GM18867 (cell line): ENCODE measurements at regions not wholly inside any gene's neighbourhood (a gene's known extent, or its start where the extent isn't known, plus 50 kb on each side); places are given as distances from the start of the nearest gene placed in this dataset.
"Not testable (repeated sequence)": the region's sequence is repeated elsewhere in the genome, so short reads cannot be mapped to it uniquely, and the experiment has no call there.

Experiments
- ATAC-seq: cut with Tn5 transposase; IDR thresholded peaks from one replicate; pipeline ENCODE4 v1.9.1; 2021; ENCODE audit warnings: mild to moderate bottlenecking, moderate library complexity; ENCODE audit not compliant: unreplicated experiment

DNA sequence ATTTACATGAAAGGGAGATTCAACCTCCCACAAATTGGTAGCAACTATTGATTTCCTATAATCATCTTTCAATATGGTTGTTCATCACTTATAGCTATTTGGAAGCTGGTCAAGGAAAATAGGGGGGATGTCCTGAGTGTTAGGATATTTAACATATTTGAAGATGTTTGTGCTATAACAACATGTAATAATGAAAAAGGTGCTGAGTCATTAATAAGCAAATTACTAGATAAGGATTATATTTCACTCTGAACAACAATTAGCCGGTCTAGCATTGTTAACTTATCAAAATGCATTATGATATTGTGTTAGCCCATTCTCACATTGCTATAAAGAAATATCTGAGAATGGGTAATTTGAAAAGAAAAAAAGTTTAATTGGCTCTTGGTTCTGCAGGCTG, 225.8 kb upstream of the ARPP21 start:
- ATAC-seq = no peak

DNA sequence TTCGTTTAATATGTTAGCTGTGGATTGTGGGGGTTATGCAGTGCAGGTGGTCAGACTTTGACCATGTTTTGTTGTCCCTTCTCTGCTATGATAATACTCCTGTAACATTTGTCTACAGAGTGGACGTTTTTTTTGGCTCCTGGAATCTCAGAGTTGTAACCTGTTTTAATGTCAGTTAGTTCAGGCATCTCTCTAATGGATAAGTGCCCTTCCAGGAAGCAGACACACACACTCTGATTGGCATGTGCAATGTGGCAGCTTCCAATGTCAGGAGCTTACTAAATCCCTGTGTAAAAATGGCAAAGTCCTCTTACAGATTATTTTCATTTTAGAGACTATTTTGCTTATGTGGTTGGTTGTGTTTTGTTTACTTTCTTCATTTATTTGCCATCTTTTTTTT, 222.2 kb upstream of the ARPP21 start:
- no peak for ATAC-seq

DNA sequence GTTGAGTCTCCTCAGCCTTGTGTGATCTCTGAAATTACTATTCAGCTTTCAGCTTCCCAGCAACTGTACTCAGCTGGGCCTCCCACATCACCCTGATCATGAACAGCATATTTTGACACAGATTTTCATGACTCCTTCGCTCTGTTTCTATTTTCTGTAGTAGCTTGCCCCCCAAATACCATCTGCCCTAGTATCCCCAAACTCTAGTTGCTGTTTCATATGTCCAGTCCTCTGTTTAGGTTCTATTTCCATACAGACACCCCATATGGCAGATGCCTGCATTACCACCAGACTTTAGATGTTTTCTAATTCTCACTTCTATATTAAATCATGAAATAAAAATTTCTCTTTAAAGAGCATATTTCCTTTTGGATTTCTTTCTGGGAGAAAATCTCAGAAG, 217.2 kb upstream of the ARPP21 start:
- no peak for ATAC-seq

DNA sequence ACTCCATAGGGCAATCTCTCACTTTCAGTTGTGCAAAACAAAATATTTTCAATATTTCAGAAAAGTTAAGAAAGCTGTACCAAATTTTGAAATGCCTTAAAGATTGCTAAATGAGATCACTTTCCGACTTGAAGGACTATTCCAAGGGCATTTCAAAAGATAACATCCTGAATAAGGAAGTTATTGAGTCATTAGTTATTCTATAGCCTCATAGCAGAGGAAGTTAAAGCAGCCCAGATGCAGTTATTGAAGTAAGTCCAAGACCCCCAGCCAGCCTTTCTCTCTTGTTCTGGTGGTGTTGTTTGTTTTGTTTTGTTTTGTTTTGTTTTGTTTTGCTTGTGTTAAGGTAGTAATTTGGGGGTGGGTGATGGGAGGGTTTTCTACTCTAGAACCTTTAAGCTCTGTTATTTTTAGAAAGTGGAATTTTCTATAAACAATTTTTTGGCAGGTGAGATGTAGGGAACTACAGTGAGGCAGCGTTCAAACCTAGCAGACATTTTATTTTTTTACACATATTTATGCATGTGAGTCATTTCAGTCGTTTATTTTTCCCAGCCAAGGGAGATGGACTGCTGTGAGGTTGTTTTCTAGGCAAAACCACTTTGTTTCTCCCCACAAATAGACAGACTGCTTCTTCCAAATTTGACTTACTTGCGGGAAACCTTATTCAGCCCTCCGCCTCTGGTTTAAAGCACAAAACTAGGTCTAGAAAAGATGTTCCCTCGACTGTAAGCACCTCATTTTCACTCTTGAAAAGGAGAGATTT, 216.3 kb upstream of the ARPP21 start:
- no peak for ATAC-seq

DNA sequence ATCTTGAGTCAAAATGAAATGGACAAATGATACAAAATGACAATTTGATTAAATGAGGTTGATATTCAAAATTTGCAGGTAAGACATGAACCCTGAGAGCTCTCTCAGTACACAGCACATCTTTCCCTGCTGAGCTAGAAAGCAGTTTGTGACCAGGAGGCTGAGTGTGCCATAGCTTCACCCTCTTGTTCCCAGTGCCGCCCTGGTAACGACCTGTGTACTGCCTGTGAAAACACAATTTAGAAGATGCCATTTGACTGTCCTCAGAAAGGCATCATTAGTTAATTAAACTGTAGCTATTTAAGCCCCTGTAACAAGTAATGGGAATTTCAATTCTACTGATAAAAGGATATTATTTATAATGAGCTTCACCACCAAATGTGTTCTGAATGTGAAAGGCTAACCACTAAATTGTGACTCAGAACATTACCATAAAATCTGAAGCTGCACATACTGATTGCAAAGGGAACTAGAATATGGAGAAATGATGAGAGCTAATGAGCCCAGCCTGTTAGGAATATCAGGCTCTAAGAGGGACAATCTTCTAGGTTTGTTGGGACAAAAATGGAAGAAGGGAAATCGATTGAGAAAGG, 212.9 kb upstream of the ARPP21 start:
- no peak for ATAC-seq

DNA sequence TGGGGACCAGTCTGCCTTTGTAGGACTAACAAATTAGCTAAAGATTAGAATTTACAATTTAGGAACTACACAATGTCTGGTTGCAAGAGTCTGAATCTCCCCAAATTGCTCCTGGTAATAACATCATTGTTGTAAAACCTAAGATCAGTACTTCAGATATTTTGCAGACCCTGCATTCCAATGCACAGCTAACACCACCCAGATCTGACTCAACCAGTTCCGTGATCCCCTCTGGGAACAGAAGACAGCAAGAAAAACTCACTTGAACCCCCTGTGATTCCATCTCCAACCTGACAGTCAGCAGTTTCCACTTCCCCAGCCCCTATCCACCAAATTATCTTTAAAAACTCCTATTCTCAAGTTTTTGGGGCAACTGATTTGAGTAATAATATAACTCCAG, 201.9 kb upstream of the ARPP21 start:
- no peak for ATAC-seq

DNA sequence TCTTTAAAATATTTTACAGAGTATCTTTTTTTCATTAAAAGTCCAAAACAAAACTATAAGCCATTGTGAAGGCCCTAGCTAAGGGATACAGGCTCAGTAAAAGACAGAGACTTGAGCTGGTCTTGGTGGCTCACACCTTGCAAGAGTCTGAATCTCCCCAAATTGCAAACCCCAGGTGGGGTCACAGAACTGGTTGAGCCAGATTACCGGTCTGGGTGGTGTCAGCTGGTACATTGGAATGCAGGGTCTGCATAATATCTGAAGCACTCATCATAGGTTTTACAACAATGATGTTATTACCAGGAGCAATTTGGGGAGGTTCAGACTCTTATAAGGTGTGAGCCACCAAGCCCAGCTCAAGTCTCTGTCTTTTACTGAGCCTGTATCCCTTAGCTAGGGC, 201.2 kb upstream of the ARPP21 start:
- no peak for ATAC-seq

DNA sequence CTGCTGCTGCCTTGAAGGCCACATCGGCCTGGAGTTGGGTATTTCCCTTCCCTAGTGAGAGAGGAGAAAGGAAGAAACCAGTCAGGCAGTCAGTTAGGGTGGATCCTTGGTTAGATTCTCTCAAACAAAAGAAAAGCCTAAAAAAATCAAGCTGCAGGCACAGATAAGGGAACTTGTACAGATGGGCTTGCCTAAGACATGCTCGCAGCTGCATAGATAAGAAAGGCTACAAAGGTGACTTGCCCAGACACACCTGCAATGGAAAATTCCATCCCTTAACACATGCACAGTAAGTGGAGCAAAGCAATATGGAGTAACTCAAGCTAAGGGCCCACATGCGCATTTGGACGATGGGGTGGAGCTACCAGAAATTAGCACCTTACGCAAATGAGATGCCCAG, 199.7 kb upstream of the ARPP21 start:
- no peak for ATAC-seq

DNA sequence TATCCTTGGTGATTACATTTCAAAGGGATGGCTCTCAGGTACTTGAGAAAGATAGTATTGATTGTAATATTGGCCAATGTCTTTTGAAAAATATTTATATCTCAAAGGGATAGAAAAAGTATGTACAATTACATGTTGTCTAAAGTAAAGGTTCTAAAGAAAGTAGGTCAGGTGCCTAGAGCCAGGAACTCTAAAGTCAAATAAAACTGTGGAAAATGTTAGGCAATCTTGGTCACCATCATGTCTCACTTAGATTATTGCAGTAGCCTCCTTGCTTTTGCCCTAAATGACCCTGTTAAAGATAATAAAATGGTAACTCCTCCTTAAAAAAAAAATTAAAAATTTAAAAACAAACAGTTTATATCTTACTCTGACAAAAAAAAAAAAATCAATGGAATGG, 198.5 kb upstream of the ARPP21 start:
- ATAC-seq = no peak

DNA sequence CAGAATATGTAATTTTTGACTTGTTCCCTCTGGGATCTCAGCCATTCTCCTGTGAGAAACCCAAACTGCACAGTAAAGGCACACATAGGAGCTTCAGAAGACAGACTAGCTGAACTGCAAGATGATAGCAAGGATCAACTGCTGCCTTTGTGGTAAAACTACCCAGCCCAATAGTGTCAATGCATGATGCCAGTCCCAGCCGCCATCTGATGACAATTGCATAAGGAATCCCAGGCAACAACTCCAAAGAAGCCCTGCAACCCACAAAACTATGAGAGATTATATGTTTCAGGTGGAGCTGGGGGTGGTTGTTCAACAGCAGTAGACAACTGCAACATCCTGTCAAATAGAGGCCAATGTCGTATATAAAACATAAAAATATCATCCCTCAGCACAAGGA, 192.4 kb upstream of the ARPP21 start:
- ATAC-seq = no peak

DNA sequence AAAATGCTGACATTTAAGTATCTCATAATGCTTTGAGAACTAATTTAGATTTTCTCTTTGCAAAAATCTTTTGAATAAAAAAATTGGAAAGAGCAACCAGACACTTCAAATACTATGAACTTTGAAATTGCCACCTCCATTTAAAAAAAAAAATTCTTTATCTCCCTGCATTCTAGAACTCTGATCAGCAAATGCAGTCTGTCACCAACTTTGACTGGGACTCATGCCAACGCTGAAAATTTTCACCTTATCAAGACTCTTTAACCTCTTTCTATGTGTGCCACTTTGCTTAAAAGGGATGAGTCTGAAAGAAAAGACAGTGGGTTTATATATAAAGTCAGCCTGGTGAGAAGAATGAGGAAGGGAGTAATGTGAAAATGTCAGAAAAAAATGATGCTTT, 191.2 kb upstream of the ARPP21 start:
- no peak for ATAC-seq

DNA sequence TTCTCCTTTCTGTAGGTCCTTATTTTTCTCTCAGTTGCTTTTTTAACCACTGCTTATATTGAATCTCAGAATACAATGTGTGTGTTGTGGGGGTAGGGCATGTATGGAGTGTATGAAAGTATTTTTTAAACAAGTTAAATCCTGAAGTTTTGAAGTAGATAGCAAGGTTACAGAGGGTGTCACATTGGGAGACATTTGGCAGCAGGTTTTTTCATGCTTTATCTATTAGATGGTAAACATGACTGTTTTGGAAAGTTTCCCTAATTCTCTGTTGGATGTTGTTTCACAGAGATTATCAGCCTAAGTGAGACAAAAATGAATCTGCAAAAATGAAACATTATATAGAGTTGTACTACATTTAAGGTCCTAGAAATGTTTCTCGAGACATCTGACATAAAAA, 190.6 kb upstream of the ARPP21 start:
- no peak for ATAC-seq

DNA sequence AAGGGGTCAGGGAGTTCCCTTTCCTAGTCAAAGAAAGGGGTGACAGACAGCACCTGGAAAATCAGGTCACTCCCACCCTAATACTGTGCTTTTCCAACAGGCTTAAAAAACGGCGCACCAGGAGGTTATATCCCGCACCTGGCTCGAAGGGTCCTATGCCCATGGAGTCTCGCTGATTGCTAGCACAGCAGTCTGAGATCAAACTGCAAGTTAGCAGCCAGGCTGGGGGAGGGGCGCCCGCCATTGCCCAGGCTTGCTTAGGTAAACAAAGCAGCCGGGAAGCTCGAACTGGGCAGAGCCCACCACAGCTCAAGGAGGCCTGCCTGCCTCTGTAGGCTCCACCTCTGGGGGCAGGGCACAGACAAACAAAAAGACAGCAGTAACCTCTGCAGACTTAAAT, 184.5 kb upstream of the ARPP21 start:
- ATAC-seq = not testable (repeated sequence)

DNA sequence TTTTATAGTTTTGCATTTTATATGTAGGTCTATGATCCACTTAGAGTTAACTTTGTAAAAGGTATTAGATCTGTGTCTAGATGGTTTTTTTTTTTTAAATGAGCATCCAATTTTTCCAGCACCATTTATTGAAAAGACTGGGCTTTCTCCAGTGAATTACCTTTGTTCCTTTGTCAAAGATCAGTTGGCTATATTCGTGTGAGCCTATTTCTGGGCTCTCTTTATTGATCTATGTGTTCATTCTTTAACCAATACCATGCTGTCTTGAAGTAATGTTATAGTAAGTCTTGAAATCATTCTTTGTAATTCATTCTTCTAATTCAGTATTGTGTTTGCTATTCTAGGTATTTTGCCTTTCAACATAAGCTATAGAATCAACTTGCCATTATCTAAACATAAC, 165.4 kb upstream of the ARPP21 start:
- no peak for ATAC-seq

DNA sequence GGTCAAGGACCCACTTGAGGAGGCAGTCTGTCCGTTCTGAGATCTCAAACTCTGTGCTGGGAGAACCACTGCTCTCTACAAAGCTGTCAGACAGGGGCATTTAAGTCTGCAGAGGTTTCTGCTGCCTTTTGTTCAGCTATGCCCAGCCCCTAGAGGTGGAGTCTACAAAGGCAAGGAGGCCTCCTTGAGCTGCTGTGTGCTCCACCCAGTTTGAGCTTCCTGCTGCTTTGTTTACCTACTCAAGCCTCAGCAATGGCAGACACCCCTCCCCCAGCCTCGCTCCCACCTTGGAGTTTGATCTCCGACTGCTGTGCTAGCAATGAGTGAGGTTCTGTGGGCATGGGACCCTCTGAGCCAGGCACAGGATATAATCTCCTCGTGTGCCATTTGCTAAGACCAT, 156.8 kb upstream of the ARPP21 start:
- ATAC-seq = not testable (repeated sequence)

DNA sequence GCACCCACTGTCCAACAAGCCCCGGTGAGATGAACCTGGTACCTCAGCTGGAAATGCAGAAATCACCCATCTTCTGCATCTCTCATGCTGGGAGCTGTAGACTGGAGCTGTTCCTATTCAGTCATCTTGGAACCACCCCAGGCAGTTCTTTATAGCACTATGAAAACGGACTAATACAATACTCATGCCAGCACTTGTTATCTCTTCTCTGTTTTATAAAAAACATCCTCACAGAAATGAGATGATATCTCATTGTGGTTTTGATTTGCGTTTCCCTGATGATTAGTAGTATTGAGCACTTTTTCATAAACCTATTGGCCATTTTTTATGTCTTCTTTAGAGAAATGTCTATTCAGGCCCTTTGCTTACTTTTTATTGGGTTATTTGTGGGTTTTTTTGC, 156.2 kb upstream of the ARPP21 start:
- ATAC-seq = no peak

DNA sequence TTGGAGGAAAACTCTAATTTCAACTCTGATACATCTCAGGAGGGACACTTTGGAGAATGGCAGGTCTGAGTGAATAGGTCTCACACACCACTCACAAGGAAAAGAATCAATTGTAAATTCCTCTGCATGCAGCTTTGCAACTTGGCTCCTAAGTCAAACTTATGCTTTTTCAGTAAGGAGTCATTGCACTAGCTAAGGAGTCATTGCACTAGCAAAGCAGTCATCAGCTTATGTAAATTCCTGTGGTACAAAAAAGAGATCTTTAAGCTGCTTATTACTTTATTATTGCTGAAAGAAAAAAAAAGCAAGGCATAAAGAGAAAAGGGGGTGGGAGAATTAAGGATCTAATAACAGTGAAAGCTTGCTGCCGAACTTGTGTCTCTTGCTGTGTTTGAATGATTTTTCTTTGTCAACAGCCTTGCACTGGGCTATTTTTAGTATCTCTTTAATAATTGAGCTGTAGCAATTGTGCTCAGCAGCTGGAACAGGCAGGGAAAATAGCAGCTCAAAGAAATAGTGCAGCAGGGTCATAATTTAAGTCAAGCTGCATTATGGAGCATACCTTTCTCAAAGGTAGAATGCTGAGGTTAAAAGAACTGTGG, 154.3 kb upstream of the ARPP21 start:
- no peak for ATAC-seq

DNA sequence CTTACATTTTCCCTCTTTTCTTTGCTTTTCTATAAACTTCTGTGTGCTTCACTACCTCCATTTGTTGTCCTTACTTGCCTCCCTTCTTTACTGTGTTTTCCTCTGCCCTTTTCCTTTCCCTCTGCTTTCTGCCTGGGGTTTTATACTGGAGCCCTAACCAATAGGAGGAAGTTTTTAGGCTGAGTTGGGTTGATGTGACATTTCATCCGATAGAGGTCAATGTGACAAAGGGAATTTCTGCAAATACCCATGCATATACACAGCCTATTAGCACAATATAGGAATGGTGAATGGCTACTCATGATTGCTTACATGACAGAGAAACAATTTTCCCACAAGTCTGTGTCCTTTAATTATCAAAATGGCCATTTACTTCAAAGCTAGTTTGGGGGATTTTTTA, 153.0 kb upstream of the ARPP21 start:
- no peak for ATAC-seq

DNA sequence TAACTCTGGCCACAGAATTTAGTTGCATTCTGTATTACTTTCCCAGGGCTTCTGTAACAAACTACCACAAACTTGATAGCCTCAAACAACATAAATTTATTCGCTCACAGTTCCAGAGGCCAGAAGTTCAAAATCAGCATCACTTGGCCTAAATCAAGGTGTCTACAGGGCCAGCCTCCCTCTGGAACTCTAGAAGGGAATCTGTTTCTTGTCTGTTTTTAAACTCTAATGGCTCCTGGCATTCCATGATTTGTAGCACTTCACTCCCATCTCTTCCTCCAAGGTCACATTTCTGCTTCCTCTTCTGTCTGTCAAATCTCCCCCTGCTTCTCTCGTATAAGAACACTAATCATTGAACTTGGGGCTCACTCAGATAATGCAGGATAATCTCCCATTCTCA, 151.9 kb upstream of the ARPP21 start:
- no peak for ATAC-seq

DNA sequence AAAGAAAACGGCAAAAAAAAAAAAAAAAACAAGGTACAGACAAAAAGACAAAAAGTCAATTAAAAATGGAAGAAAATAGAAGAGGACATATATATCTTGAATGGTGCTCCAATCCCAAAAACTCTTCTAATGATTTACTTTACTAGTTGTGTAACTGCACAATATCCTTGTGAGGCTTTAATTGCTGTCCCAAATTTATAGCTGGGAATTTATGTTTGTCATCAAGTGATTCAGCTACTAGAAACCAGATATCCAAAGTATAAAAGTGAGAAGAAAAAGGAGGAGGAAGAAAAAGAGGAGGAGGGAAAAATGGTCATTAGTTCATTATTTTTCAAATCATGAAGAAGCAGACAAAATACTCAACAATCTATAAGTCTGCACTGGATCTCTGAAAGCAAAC, 150.8 kb upstream of the ARPP21 start:
- ATAC-seq = no peak

DNA sequence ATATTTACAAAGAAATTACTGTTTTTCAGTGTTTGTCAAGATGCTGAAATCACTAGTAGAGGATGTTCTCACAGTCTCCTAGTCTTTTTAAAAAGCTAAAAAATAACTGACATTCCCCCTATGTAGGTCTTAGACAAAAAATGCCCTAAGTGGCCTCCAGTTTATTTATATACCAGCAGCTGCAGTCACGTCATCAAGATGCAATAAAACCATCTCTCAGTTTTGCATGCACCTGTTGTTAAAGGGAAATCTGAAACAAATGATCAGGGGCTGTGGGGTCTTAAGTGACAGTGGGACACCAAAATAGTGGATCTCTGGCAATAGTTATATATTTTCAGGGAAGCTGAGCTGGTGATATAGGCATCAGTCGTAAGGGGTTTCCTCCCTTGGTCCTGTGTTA, 146.5 kb upstream of the ARPP21 start:
- ATAC-seq = no peak

DNA sequence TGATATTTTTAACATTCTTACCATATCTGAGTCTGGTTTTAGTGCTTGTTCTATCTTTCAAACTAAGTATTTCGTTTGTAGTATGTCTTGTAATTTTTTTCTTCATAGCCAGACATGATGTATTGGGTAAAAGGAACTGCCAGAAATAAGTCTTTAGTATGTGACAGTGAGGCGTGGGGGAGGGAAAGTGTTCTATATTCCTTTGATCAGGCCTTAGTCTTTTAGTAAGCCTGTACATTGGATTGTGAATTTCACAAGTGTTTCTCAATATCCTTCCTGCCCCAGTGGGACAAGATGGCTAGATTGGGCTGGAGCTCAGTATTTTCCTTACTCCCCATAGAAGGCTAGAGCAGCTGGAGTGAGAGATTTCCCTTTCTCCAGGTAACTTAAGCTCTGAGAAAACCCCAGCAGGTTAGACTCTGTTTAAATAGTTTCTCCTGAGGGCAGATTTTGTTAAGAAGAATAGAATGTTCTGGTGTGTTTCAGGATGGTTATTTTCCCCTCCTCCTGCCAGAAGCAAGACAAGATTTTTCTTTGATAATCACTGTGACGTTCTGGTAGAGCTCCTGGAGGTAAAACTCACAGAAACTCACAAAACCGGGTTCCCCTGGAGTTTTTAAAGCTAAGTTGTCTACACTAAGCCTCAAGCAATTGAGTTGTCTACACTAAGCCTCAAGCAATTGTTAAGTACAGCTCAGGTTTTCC, 140.7 kb upstream of the ARPP21 start:
- ATAC-seq = no peak
